Naive thymus-derived CD4-positive, alpha-beta T cell (primary cell): ENCODE measurements at regions not wholly inside any gene's neighbourhood (a gene's known extent, or its start where the extent isn't known, plus 50 kb on each side); places are given as distances from the start of the nearest gene placed in this dataset.

Source experiments
- ATAC-seq: fragments of 150-1000 bp; cut with Tn5 transposase; 2 replicates; pipeline ENCODE4 v1.10.0; 2021; ENCODE audit warnings: mild to moderate bottlenecking, moderate library complexity
- CTCF ChIA-PET: fragments of 350-600 bp; sonication (Branson Sonifier 250); formaldehyde crosslinking; loops from one replicate; lab custom pipeline; 2021; ENCODE audit warnings: antibody characterized with exemption; lab: Charles Lee
- POLR2A ChIA-PET: fragments of 350-600 bp; sonication (Branson Sonifier 250); formaldehyde crosslinking; loops from one replicate; lab custom pipeline; 2021; ENCODE audit warnings: antibody characterized with exemption, inconsistent platforms; lab: Charles Lee
- DNase-seq, 9 donors: peaks; one replicate each; pipeline versions ENCODE4 v3.0.0 to v3.0.0-alpha.2; 2020 to 2022; ENCODE audit warnings: mixed read lengths in 1 of 9
- H3K27ac ChIP-seq: one replicate; pipeline ENCODE4 v1.7.0; 2013; ENCODE audit warnings: mild to moderate bottlenecking, low read depth, low read length, moderate library complexity
- H3K27me3 ChIP-seq, 2 donors: one replicate each; pipeline ENCODE4 v1.7.0; 2013; ENCODE audit warnings: low read length in 2 of 2, mild to moderate bottlenecking in 2 of 2, moderate library complexity in 2 of 2; ENCODE audit not compliant: control insufficient read depth in 2 of 2, insufficient read depth in 2 of 2
- H3K36me3 ChIP-seq, 3 experiments: 1 replicate in 2 of 3; 2 replicates in 1 of 3; pipeline ENCODE4 v1.7.0; 2013; ENCODE audit warnings: low read length in 3 of 3, mild to moderate bottlenecking in 3 of 3, moderate library complexity in 1 of 3; ENCODE audit not compliant: insufficient read depth in 3 of 3, control insufficient read depth in 2 of 3
- H3K4me1 ChIP-seq, 2 donors: one replicate each; pipeline ENCODE4 v1.7.0; 2013; ENCODE audit warnings: low read length in 2 of 2, mild to moderate bottlenecking in 2 of 2, moderate library complexity in 1 of 2; ENCODE audit not compliant: control insufficient read depth in 2 of 2, insufficient read depth in 2 of 2
- H3K4me3 ChIP-seq: 2 replicates; pipeline ENCODE4 v1.7.0; 2013; ENCODE audit warnings: mild to moderate bottlenecking, low read length
- H3K9me3 ChIP-seq, 3 experiments: 1 replicate in 2 of 3; 2 replicates in 1 of 3; pipeline ENCODE4 v1.7.0; 2013; ENCODE audit warnings: low read length in 3 of 3; ENCODE audit not compliant: control insufficient read depth in 2 of 3
- H3K27ac Mint-ChIP-seq, 9 donors: one replicate each; pipeline ENCODE4 v1.8.0; 2020 to 2022; ENCODE audit warnings: mixed read lengths in 9 of 9, mild to moderate bottlenecking in 8 of 9, moderate library complexity in 5 of 9, inconsistent platforms in 2 of 9
- H3K27me3 Mint-ChIP-seq, 5 donors: one replicate each; pipeline ENCODE4 v1.8.0; 2021 to 2022; ENCODE audit warnings: mixed read lengths in 5 of 5, mild to moderate bottlenecking in 1 of 5
- H3K36me3 Mint-ChIP-seq, 5 donors: one replicate each; pipeline ENCODE4 v1.8.0; 2020 to 2022; ENCODE audit warnings: mixed read lengths in 5 of 5, mild to moderate bottlenecking in 3 of 5, inconsistent platforms in 1 of 5
- H3K4me1 Mint-ChIP-seq, 7 donors: one replicate each; pipeline ENCODE4 v1.8.0; 2020 to 2022; ENCODE audit warnings: mixed read lengths in 7 of 7, mild to moderate bottlenecking in 3 of 7, inconsistent platforms in 1 of 7
- H3K4me3 Mint-ChIP-seq, 10 donors: one replicate each; pipeline ENCODE4 v1.8.0; 2020 to 2022; ENCODE audit warnings: mild to moderate bottlenecking in 10 of 10, mixed read lengths in 10 of 10, moderate library complexity in 6 of 10, inconsistent platforms in 2 of 10
- H3K9me3 Mint-ChIP-seq, 11 donors: one replicate each; pipeline ENCODE4 v1.8.0; 2020 to 2022; ENCODE audit warnings: mixed read lengths in 11 of 11, mild to moderate bottlenecking in 4 of 11, inconsistent platforms in 1 of 11, moderate library complexity in 1 of 11
- intact Hi-C, 2 donors: fragments of 100-400 bp; cut with micrococcal nuclease; formaldehyde crosslinking; loops; one replicate each; pipeline ENCODE4 v1.15.1; 2023

- H3K4me3 Mint-ChIP-seq, result no peak overlapping the region
- no peak overlapping the region for H3K27ac ChIP-seq
Observed at GRCh38 chr6:91299544-91300491, 712.9 kb upstream of the MAP3K7 start.

GRCh38 chr6:91298543-91299145, 711.8 kb upstream of the MAP3K7 start:
- intact Hi-C loops, result no loop called here
- POLR2A ChIA-PET, result no interaction called here

More at GRCh38 chr6:91299544-91300491, 712.9 kb upstream of the MAP3K7 start:
- CTCF ChIA-PET, result no interaction called here
- Mint-ChIP-seq H3K27ac (no peak overlapping the region), H3K9me3 (peaks cover 0 to 6% (median 0%) of the 10 kb centered on the region in 11 donors), H3K27me3 (no peaks in the 10 kb centered on the region), H3K36me3 (no peaks in the 10 kb centered on the region), H3K4me1 (no peaks in the 10 kb centered on the region)
- POLR2A ChIA-PET, result no interaction called here
- Histone ChIP-seq H3K36me3 (no peaks in the 10 kb centered on the region), H3K27me3 (no peaks in the 10 kb centered on the region), H3K4me1 (no peaks in the 10 kb centered on the region), H3K4me3 (no peak overlapping the region), H3K9me3 (no peaks in the 10 kb centered on the region)
- intact Hi-C loops, result no loop called here
- DNase-seq (no peak), ATAC-seq (no peak)

GRCh38 chr6:91293395-91293794, 706.5 kb upstream of the MAP3K7 start:
- no peaks in the 10 kb centered on the region for H3K4me1 ChIP-seq
- intact Hi-C loops, result no loop called here
- no peaks in the 10 kb centered on the region for H3K36me3 Mint-ChIP-seq
- H3K4me3 ChIP-seq, result no peak overlapping the region
- no peak overlapping the region for H3K4me3 Mint-ChIP-seq
- ChIA-PET POLR2A (no interaction called here), CTCF (no interaction called here)
- no peak for ATAC-seq
- DNase-seq, result no peak
- H3K9me3 ChIP-seq, result no peaks in the 10 kb centered on the region
- H3K27ac ChIP-seq, result no peak overlapping the region
- H3K36me3 ChIP-seq, result no peaks in the 10 kb centered on the region
- H3K27me3 ChIP-seq, result no peaks in the 10 kb centered on the region
- no peak overlapping the region for H3K27ac Mint-ChIP-seq
- no peaks in the 10 kb centered on the region for H3K4me1 Mint-ChIP-seq
- H3K9me3 Mint-ChIP-seq, result peaks cover 0 to 6% (median 2%) of the 10 kb centered on the region in 11 donors
- no peaks in the 10 kb centered on the region for H3K27me3 Mint-ChIP-seq

More at GRCh38 chr6:91298543-91299145, 711.8 kb upstream of the MAP3K7 start:
- DNase-seq, result no peak
- Histone ChIP-seq H3K27ac (no peak overlapping the region), H3K4me1 (no peaks in the 10 kb centered on the region), H3K36me3 (no peaks in the 10 kb centered on the region), H3K4me3 (no peak overlapping the region), H3K9me3 (no peaks in the 10 kb centered on the region), H3K27me3 (no peaks in the 10 kb centered on the region)
- Mint-ChIP-seq H3K36me3 (no peaks in the 10 kb centered on the region), H3K9me3 (peaks cover 0 to 6% (median 0%) of the 10 kb centered on the region in 11 donors), H3K27ac (no peak overlapping the region), H3K4me1 (no peaks in the 10 kb centered on the region), H3K27me3 (no peaks in the 10 kb centered on the region), H3K4me3 (no peak overlapping the region)
- ATAC-seq, result no peak
- CTCF ChIA-PET, result no interaction called here

- CTCF ChIA-PET, result no interaction called here
- intact Hi-C loops, result no loop called here
- DNase-seq, result no peak
Observed at GRCh38 chr6:91291071-91291470, 704.2 kb upstream of the MAP3K7 start.

GRCh38 chr6:91288741-91289140, 701.9 kb upstream of the MAP3K7 start:
- Mint-ChIP-seq H3K4me3 (no peak overlapping the region), H3K27ac (no peak overlapping the region), H3K27me3 (no peaks in the 10 kb centered on the region), H3K36me3 (no peaks in the 10 kb centered on the region), H3K4me1 (no peaks in the 10 kb centered on the region), H3K9me3 (peaks cover 0 to 6% (median 0%) of the 10 kb centered on the region in 11 donors)
- no peaks in the 10 kb centered on the region for H3K36me3 ChIP-seq
- CTCF ChIA-PET, result no interaction called here
- DNase-seq, result no peak
- no peak overlapping the region for H3K27ac ChIP-seq
- H3K9me3 ChIP-seq, result no peaks in the 10 kb centered on the region
- no peak for ATAC-seq
- no peaks in the 10 kb centered on the region for H3K27me3 ChIP-seq
- intact Hi-C loops, result no loop called here
- H3K4me3 ChIP-seq, result no peak overlapping the region
- POLR2A ChIA-PET, result no interaction called here
- H3K4me1 ChIP-seq, result no peaks in the 10 kb centered on the region

More at GRCh38 chr6:91291071-91291470, 704.2 kb upstream of the MAP3K7 start:
- H3K4me3 ChIP-seq, result no peak overlapping the region
- no peak overlapping the region for H3K27ac Mint-ChIP-seq
- no peak for ATAC-seq
- no peaks in the 10 kb centered on the region for H3K4me1 ChIP-seq
- peaks cover 0 to 6% (median 0%) of the 10 kb centered on the region in 11 donors for H3K9me3 Mint-ChIP-seq
- H3K27me3 Mint-ChIP-seq, result no peaks in the 10 kb centered on the region
- no peak overlapping the region for H3K27ac ChIP-seq
- H3K36me3 Mint-ChIP-seq, result no peaks in the 10 kb centered on the region
- H3K27me3 ChIP-seq, result no peaks in the 10 kb centered on the region
- H3K9me3 ChIP-seq, result no peaks in the 10 kb centered on the region
- POLR2A ChIA-PET, result no interaction called here
- H3K4me1 Mint-ChIP-seq, result no peaks in the 10 kb centered on the region
- no peak overlapping the region for H3K4me3 Mint-ChIP-seq
- no peaks in the 10 kb centered on the region for H3K36me3 ChIP-seq

- Histone ChIP-seq H3K9me3 (no peaks in the 10 kb centered on the region), H3K27me3 (no peaks in the 10 kb centered on the region), H3K4me3 (no peak overlapping the region), H3K36me3 (no peaks in the 10 kb centered on the region), H3K27ac (no peak overlapping the region), H3K4me1 (no peaks in the 10 kb centered on the region)
- no peak overlapping the region for H3K27ac Mint-ChIP-seq
- H3K4me3 Mint-ChIP-seq, result no peak overlapping the region
- peaks cover 0 to 7% (median 0%) of the 10 kb centered on the region in 11 donors for H3K9me3 Mint-ChIP-seq
- intact Hi-C loops, result no loop called here
- POLR2A ChIA-PET, result no interaction called here
- CTCF ChIA-PET, result no interaction called here
- no peak for ATAC-seq
- DNase-seq, result no peak
- H3K36me3 Mint-ChIP-seq, result no peaks in the 10 kb centered on the region
- H3K4me1 Mint-ChIP-seq, result no peaks in the 10 kb centered on the region
- H3K27me3 Mint-ChIP-seq, result peaks cover 0 to 4% (median 0%) of the 10 kb centered on the region in 5 donors
Observed at GRCh38 chr6:91281901-91282300, 695.0 kb upstream of the MAP3K7 start.
